ENCODE measurements at regions not wholly inside any gene's neighbourhood (a gene's known extent, or its start where the extent isn't known, plus 50 kb on each side); places are given as distances from the start of the nearest gene placed in this dataset.

DNA sequence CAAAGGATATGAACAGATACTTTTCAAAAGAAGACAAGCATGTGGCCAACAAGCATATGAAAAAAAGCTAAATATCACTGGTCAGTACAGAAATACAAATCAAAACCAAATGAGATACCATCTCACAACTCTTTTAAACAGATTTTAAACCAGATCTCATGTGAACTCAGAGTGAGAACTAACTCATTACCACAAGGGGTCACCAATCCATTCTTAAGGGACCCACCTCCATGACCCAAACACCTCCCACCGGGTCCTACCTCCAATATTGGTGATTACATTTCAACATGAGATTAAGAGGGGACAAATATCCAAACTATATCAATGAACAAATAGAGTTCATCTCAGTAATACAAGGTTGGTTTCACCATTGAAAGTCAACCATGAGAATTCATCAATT, 319.8 kb upstream of the GULP1 start:
- TF ChIP-seq, protein P1, sequence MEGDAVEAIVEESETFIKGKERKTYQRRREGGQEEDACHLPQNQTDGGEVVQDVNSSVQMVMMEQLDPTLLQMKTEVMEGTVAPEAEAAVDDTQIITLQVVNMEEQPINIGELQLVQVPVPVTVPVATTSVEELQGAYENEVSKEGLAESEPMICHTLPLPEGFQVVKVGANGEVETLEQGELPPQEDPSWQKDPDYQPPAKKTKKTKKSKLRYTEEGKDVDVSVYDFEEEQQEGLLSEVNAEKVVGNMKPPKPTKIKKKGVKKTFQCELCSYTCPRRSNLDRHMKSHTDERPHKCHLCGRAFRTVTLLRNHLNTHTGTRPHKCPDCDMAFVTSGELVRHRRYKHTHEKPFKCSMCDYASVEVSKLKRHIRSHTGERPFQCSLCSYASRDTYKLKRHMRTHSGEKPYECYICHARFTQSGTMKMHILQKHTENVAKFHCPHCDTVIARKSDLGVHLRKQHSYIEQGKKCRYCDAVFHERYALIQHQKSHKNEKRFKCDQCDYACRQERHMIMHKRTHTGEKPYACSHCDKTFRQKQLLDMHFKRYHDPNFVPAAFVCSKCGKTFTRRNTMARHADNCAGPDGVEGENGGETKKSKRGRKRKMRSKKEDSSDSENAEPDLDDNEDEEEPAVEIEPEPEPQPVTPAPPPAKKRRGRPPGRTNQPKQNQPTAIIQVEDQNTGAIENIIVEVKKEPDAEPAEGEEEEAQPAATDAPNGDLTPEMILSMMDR (IDR thresholded peaks at IDR 0.05) = no peak
- no peak for TF ChIP-seq POLR2A (IDR thresholded peaks at IDR 0.05)

All from heart left ventricle (tissue), 13 donors.